Lung (tissue), 11 donors: ENCODE measurements at regions not wholly inside any gene's neighbourhood (a gene's known extent, or its start where the extent isn't known, plus 50 kb on each side); places are given as distances from the start of the nearest gene placed in this dataset.

ENCODE experiments used
- ATAC-seq: fragments of 200-7000 bp; cut with Tn5 transposase; one replicate; pipeline ENCODE4 v1.9.1; 2020; ENCODE audit warnings: moderate number of reproducible peaks; ENCODE audit not compliant: insufficient read depth, low FRiP score
- DNase-seq, 3 donors: peaks; one replicate each; pipeline ENCODE4 v3.0.0-alpha.2; 2013 to 2017
- H3K27ac ChIP-seq, 2 donors: one replicate each; pipeline ENCODE4 v1.5.1; 2013; ENCODE audit warnings: mild to moderate bottlenecking in 2 of 2, moderate library complexity in 2 of 2, control low read depth in 1 of 2, inconsistent platforms in 1 of 2, low read depth in 1 of 2, low read length in 1 of 2
- H3K27me3 ChIP-seq, 3 donors: one replicate each; pipeline ENCODE4 v1.5.1; 2013; ENCODE audit warnings: low read length in 2 of 3; ENCODE audit not compliant: control insufficient read depth in 3 of 3, insufficient read depth in 3 of 3
- H3K36me3 ChIP-seq, 4 donors: one replicate each; pipeline ENCODE4 v1.5.1; 2013; ENCODE audit warnings: low read length in 4 of 4, mild to moderate bottlenecking in 1 of 4, moderate library complexity in 1 of 4; ENCODE audit not compliant: control insufficient read depth in 4 of 4, insufficient read depth in 4 of 4
- H3K4me1 ChIP-seq, 5 donors: one replicate each; pipeline ENCODE4 v1.5.1; 2013; ENCODE audit warnings: low read length in 5 of 5, mild to moderate bottlenecking in 2 of 5, moderate library complexity in 1 of 5; ENCODE audit not compliant: control insufficient read depth in 5 of 5, insufficient read depth in 5 of 5
- H3K4me3 ChIP-seq: one replicate; pipeline ENCODE4 v1.5.1; 2013; ENCODE audit warnings: mild to moderate bottlenecking, control low read depth, moderate library complexity
- H3K9ac ChIP-seq, 2 donors: one replicate each; pipeline ENCODE4 v1.5.1; 2013; ENCODE audit warnings: low read length in 2 of 2, control low read depth in 1 of 2; ENCODE audit not compliant: insufficient read depth in 1 of 2
- H3K9me3 ChIP-seq, 4 donors: one replicate each; pipeline ENCODE4 v1.5.1; 2013; ENCODE audit warnings: low read length in 3 of 4, mild to moderate bottlenecking in 1 of 4, moderate library complexity in 1 of 4; ENCODE audit not compliant: control insufficient read depth in 4 of 4, insufficient read depth in 3 of 4
- WGBS, 2 donors: extraction: QIAGEN DNeasy Blood & Tissue Kit; methylation state at CpG; one replicate each; pipeline ENCODE4 v1.1.7; 2013; 5-methylcytosine and 5-hydroxymethylcytosine counted together
- TF ChIP-seq, protein P1 (sequence below): IDR thresholded peaks from 2 replicates; pipeline ENCODE4 v1.5.1; 2012; ENCODE audit warnings: mild to moderate bottlenecking; ENCODE audit errors: control extremely low read depth, extremely low read depth
- donor health status: control.
- donor health status: control.
- donor health status: Bipolar disorder and iron deficiency.
- donor health status: healthy.
- donor health status: DM: yes; HTN: yes; CAD: no.

DNA sequence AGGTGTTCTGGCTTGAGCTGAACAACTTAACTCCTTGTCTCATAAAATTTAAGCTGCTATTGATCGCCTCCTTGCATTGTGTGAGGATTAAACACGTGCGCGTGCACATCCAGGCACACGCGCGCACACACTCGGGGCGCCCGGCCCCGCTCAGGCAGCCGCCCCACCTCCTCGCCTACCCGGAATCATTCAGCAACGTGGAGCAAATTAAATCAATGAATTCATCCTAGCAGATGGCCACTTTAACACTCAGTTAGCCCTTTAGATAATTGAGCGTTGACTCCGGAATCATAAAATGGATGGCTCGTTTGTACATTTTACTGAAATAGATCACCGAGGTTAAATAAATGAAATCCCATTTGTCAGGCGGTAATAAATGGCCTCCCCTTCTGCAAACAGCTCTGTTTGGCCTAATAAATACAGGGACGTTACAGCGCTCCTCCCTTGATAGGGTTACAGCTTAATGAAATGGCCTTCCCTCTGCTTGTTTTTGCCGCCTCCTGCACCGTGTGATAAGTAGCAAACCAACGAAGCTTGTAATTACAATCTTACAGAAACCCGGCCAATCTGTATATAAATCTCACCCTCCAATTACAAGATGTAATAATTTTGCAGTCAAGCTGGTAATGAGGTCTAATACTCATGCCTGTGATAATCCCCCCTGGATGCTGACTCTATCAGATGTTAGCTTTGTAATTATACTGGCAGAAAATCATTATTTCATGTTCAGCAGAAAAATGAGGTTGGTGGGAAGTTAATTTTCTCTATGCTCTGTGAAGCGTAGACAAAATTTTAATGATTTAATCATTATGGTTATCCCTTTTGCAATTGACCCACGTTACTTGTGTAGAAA, 229.7 kb upstream of the IRX4 start:
- no peaks in the 10 kb centered on the region for H3K4me1 ChIP-seq
- H3K9me3 ChIP-seq: no peaks in the 10 kb centered on the region
- no peak for ATAC-seq
- TF ChIP-seq, protein P1, sequence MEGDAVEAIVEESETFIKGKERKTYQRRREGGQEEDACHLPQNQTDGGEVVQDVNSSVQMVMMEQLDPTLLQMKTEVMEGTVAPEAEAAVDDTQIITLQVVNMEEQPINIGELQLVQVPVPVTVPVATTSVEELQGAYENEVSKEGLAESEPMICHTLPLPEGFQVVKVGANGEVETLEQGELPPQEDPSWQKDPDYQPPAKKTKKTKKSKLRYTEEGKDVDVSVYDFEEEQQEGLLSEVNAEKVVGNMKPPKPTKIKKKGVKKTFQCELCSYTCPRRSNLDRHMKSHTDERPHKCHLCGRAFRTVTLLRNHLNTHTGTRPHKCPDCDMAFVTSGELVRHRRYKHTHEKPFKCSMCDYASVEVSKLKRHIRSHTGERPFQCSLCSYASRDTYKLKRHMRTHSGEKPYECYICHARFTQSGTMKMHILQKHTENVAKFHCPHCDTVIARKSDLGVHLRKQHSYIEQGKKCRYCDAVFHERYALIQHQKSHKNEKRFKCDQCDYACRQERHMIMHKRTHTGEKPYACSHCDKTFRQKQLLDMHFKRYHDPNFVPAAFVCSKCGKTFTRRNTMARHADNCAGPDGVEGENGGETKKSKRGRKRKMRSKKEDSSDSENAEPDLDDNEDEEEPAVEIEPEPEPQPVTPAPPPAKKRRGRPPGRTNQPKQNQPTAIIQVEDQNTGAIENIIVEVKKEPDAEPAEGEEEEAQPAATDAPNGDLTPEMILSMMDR: no peak
- no peak overlapping the region for H3K27ac ChIP-seq
- DNase-seq: no peak
- peaks cover 0 to 5% (median 0%) of the 10 kb centered on the region in 3 donors for H3K27me3 ChIP-seq
- H3K9ac ChIP-seq: no peak overlapping the region
- 82 to 86% methylated on average over 28 of the region's 28 CpGs for WGBS, 2 donors
- no peak overlapping the region for H3K4me3 ChIP-seq
- no peaks in the 10 kb centered on the region for H3K36me3 ChIP-seq

DNA sequence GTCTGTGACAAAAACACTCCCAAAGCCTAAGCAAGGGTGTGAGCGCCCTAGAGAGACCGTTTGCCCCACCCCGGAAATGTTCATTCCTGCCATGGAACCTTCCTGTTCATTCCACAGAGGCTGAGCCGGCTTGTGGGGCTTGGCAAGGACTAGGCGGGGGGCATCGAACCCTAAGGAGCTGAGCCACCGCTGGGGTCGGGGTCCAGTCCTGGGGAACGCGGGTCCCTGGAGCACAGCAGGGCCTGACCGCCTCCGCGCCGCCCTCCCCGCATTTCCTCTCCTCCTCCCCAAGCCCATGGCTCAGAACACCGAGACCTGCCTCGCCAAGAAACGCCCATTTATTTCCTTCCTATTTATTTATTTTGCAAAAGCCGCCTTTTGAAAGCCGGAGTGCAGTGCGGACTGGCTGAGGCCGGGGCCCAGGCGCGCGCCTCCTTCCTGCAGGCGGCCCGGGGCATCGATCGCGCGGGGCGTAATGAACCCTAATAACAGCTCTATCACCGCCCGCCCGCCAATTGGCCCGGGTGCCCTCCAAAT, 228.9 kb upstream of the IRX4 start:
- ATAC-seq: no peak
- 86 to 87% methylated on average over 36 of the region's 36 CpGs for WGBS, 2 donors
- no peak for DNase-seq
- H3K4me3 ChIP-seq: no peak overlapping the region
- H3K27ac ChIP-seq: no peak overlapping the region
- no peaks in the 10 kb centered on the region for H3K36me3 ChIP-seq
- H3K27me3 ChIP-seq: peaks cover 0 to 5% (median 0%) of the 10 kb centered on the region in 3 donors
- no peak overlapping the region for H3K9ac ChIP-seq
- TF ChIP-seq, protein P1: no peak
- H3K4me1 ChIP-seq: no peaks in the 10 kb centered on the region
- H3K9me3 ChIP-seq: peaks cover 0 to 1% (median 0%) of the 10 kb centered on the region in 4 donors

DNA sequence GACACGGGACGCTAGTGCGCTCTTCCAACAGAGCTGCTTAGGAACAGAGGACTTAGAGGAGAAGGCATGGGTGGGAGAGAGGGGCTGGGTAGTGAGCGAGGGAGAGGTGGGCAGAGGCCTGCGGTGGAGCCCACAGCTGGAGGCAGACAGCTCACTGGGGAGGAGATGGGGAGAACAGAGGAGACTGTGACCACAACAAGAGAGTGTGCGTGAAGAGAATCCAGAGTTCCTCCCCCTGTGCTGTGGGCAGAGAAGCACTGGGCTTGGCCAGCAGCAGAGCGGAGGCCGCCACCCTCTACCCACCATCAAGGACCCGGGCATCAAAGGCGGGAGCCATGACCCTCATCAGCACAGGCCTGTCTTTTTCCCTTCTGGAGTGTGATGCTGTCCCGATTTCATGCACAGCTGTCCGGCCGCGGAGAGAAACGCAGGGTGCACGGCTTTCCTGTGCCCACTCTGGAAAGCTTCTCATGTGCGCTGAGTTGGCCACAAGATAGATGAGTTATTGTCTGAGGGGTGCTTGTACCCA, 228.3 kb upstream of the IRX4 start:
- H3K4me1 ChIP-seq: no peaks in the 10 kb centered on the region
- DNase-seq (no peak), ATAC-seq (no peak)
- H3K36me3 ChIP-seq: no peaks in the 10 kb centered on the region
- H3K27ac ChIP-seq: no peak overlapping the region
- no peak overlapping the region for H3K4me3 ChIP-seq
- WGBS, 2 donors: 91 to 93% methylated on average over 17 of the region's 17 CpGs
- peaks cover 0 to 4% (median 0%) of the 10 kb centered on the region in 4 donors for H3K9me3 ChIP-seq
- H3K9ac ChIP-seq: no peak overlapping the region
- TF ChIP-seq, protein P1: no peak
- peaks cover 0 to 5% (median 0%) of the 10 kb centered on the region in 3 donors for H3K27me3 ChIP-seq
